A673 (cell line): ENCODE measurements at regions not wholly inside any gene's neighbourhood (a gene's known extent, or its start where the extent isn't known, plus 50 kb on each side); places are given as distances from the start of the nearest gene placed in this dataset.

Experiments used
- BruUV-seq: library from RNA; stranded (reverse); fragments of 400-500 nt; replicated peaks from 2 replicates; lab custom pipeline; 2021; lab: Mats Ljungman, UMichigan
- CTCF ChIA-PET: fragments of 300-600 bp; sonication (Branson Sonifier 250); formaldehyde crosslinking; loops from one replicate; lab custom pipeline; 2022; ENCODE audit warnings: antibody characterized with exemption; lab: Charles Lee
- POLR2A ChIA-PET: fragments of 300-600 bp; sonication (Branson Sonifier 250); formaldehyde crosslinking; loops from one replicate; lab custom pipeline; 2022; ENCODE audit warnings: antibody characterized with exemption; ENCODE audit not compliant: low non-redundant PET; lab: Charles Lee
- DNase-seq: peaks from one replicate; pipeline ENCODE4 v3.0.0-alpha.2; 2015; ENCODE audit warnings: low spot score
- H3K27ac ChIP-seq: fragments of 200-600 bp; sonication (generic); 2 replicates; pipeline ENCODE4 v1.5.1; 2016; ENCODE audit warnings: mixed run types, low read depth, mild to moderate bottlenecking, mixed read lengths, antibody characterized with exemption, low read length; ENCODE audit not compliant: poor library complexity, severe bottlenecking
- H3K27me3 ChIP-seq: fragments of 200-600 bp; sonication (generic); replicated peaks from 2 replicates; pipeline ENCODE4 v1.6.1; 2017; ENCODE audit warnings: mixed run types, low read depth, mild to moderate bottlenecking, mixed read lengths, antibody characterized with exemption, low read length; ENCODE audit not compliant: insufficient read depth, poor library complexity
- H3K36me3 ChIP-seq: fragments of 200-600 bp; sonication (generic); 2 replicates; pipeline ENCODE4 v1.6.1; 2016; ENCODE audit warnings: mixed run types, mild to moderate bottlenecking, mixed read lengths, antibody characterized with exemption, low read length; ENCODE audit not compliant: insufficient read depth, poor library complexity, severe bottlenecking
- H3K4me1 ChIP-seq: fragments of 200-600 bp; sonication (generic); 2 replicates; pipeline ENCODE4 v1.6.1; 2017; ENCODE audit warnings: mixed run types, mild to moderate bottlenecking, mixed read lengths, antibody characterized with exemption, low read length; ENCODE audit not compliant: insufficient read depth, poor library complexity, severe bottlenecking
- H3K4me3 ChIP-seq: fragments of 200-600 bp; sonication (generic); 2 replicates; pipeline ENCODE4 v1.5.1; 2016; ENCODE audit warnings: low read depth, mixed run types, mild to moderate bottlenecking, mixed read lengths, low read length; ENCODE audit not compliant: poor library complexity, severe bottlenecking
- H3K9me3 ChIP-seq: fragments of 200-600 bp; sonication (generic); 2 replicates; pipeline ENCODE4 v1.6.1; 2016; ENCODE audit warnings: mixed run types, low read depth, mild to moderate bottlenecking, mixed read lengths, antibody characterized with exemption, low read length; ENCODE audit not compliant: poor library complexity, severe bottlenecking
- CTCF ChIP-seq: fragments of 300-800, 200-600 bp; sonication (generic); conservative IDR thresholded peaks from 2 replicates; pipeline ENCODE4 v1.5.1; 2017; ENCODE audit warnings: low read depth, mild to moderate bottlenecking, antibody characterized with exemption, low read length, moderate library complexity, mixed read lengths
- EZH2 ChIP-seq: fragments of 200-600 bp; sonication (generic); IDR thresholded peaks from 2 replicates; pipeline ENCODE4 v1.6.1; 2017; ENCODE audit warnings: borderline replicate concordance, low read depth, mild to moderate bottlenecking, mixed read lengths, antibody characterized with exemption, low read length; ENCODE audit not compliant: poor library complexity, severe bottlenecking
- intact Hi-C: fragments of 100-400 bp; cut with micrococcal nuclease; formaldehyde crosslinking; loops from one replicate; pipeline ENCODE4 v1.10.0; 2022; ENCODE audit not compliant: unreplicated experiment

GRCh38 chr2:58671675-58672074 lies 430.6 kb upstream of the FANCL start:
- no peak for TF ChIP-seq CTCF
- no peak for TF ChIP-seq EZH2
- no peaks in the 10 kb centered on the region for H3K36me3 ChIP-seq
- intact Hi-C loops: no loop called here
- no peak overlapping the region for H3K4me3 ChIP-seq
- H3K4me1 ChIP-seq: no peaks in the 10 kb centered on the region
- no peaks in the 10 kb centered on the region for H3K27me3 ChIP-seq
- no peak overlapping the region for H3K27ac ChIP-seq
- CTCF ChIA-PET: no interaction called here
- no peak for DNase-seq
- POLR2A ChIA-PET: no interaction called here
- no TSS peak for BruUV-seq
- H3K9me3 ChIP-seq: no peaks in the 10 kb centered on the region

GRCh38 chr2:58669998-58670397 lies 428.9 kb upstream of the FANCL start:
- no peak overlapping the region for H3K27ac ChIP-seq
- CTCF ChIA-PET: no interaction called here

GRCh38 chr2:58667137-58667774 lies 426.1 kb upstream of the FANCL start:
- Histone ChIP-seq H3K9me3 (no peaks in the 10 kb centered on the region), H3K4me1 (no peaks in the 10 kb centered on the region), H3K27me3 (no peaks in the 10 kb centered on the region), H3K4me3 (no peak overlapping the region), H3K27ac (no peak overlapping the region), H3K36me3 (no peaks in the 10 kb centered on the region)
- DNase-seq: no peak
- ChIA-PET POLR2A (no interaction called here), CTCF (no interaction called here)
- no peak for TF ChIP-seq EZH2
- no peak for TF ChIP-seq CTCF
- intact Hi-C loops: no loop called here
- BruUV-seq: no TSS peak

More at GRCh38 chr2:58669998-58670397, 428.9 kb upstream of the FANCL start:
- no TSS peak for BruUV-seq
- Histone ChIP-seq H3K9me3 (no peaks in the 10 kb centered on the region), H3K4me3 (no peak overlapping the region), H3K36me3 (no peaks in the 10 kb centered on the region), H3K27me3 (no peaks in the 10 kb centered on the region), H3K4me1 (no peaks in the 10 kb centered on the region)
- no peak for DNase-seq
- intact Hi-C loops: no loop called here
- POLR2A ChIA-PET: interaction anchor here (0.7 kb wide), 1 partner anchor 159 kb away, joined by 3 read pairs; no protein-coding TSS in a partner anchor
- no peak for TF ChIP-seq CTCF
- TF ChIP-seq EZH2: no peak
